HG02885 (cell line): ENCODE measurements at regions not wholly inside any gene's neighbourhood (a gene's known extent, or its start where the extent isn't known, plus 50 kb on each side); places are given as distances from the start of the nearest gene placed in this dataset.

ENCODE experiments used
- ATAC-seq: cut with Tn5 transposase; IDR thresholded peaks from one replicate; pipeline ENCODE4 v1.9.1; 2021; ENCODE audit warnings: mild to moderate bottlenecking; ENCODE audit not compliant: unreplicated experiment, poor library complexity

DNA sequence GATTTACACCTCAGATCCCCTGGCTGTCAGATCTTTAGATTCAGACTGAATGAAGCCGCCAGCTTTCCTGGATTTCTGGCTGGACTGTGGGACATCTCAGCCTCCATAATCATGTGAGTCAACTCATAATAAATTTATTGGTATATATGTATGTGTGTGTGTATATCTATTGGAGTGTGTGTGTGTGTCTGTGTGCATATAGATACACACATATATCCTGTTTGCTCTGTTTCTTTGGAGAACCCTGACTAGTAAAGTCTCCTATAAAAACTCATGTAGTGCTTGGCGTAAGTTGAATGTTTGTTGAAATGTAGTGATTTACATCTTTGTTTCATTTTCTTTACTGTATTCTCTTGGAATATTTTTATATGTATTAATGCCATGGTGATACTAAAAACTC lies 499.5 kb upstream of the KLF12 start:
- no peak for ATAC-seq

DNA sequence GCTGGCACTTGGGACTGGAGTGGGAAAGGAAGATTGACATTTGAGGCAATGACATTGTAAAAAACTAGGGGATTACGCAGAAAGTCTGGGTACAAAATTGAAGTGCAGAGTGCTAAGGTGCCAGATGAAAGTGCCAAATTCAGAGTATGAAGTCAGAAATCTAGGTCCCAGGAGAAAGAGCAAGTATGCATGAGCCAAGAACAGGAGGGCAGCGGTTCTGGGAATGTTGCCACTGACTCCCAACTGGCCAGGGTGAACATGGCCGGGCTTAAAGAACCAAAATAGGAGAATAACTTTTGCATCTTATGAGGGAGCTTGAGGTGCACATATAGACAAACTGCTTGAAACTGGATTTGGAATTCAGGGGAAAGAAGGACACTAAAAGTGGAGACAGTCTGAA lies 495.8 kb upstream of the KLF12 start:
- no peak for ATAC-seq

DNA sequence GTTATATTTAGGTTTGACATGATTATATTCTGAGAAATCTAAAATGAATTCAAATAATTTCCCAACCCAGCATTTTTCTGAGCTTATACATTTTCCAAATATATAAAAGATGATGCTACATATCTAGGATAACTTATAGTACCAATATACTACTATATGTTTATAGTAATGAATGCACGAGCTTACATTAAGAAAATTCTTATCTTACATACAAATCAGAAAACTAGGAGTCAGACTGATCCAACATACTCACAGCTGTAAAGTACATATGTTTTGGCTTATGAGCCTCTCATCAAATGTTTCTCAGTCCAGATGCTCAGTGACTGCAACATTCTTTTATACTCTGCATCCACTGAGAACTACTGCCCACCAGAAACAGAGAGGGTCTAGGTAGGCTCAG lies 491.3 kb upstream of the KLF12 start:
- no peak for ATAC-seq

DNA sequence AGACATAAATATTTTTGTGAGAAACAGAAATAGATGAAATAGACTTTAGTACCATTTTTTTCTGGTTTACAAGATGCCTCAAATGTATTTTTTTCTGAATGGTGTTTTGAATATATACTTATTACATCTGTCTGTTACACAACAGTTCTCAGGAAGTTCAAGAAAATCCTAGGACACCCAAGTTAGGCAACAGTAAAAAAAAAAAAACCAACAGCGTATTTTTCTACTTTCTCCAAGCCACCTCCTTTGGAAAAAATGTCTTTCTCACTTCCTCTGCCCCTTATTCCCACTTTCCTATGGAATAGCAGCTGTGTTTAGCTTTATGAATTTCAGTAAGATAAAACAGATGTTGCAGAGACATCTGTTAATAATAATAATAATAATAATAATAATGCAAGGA lies 489.6 kb upstream of the KLF12 start:
- ATAC-seq = no peak

DNA sequence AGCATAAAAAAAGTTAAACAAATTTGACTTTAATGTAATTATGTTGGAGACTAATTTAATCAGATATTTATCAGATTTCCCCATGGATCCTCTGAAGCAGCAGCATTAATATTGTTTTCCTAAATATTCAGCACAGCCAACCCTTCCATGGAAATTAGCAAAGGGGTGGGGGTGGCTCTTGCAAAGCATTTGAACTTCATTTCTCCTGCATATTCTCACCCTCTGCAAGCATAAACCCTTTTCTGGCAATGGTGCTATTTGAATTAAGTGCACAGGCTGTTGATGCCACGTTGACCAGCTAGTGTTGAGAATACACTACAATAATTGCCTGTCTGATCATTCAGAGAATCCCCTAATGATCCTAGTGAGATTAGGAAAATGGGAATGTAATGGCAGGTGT lies 488.1 kb upstream of the KLF12 start:
- ATAC-seq = no peak

DNA sequence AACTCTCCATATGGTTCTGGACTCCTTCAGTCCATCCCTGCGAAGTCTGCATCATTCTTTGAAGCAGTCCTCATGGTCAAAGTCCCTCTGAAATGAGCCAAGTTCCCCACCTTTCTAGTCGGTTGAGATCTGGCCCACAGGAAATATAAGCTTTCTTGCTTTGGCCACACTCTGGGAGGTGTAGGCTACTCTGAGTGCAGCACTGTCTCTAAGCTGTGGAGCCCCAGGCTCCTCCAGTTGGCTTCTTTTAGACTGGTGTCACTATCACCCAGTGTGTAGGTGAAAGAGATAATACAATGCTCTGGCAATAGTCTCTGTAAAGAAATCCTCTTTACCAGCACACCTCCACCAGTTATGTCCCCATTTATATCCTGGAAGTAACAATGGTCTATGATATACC lies 486.5 kb upstream of the KLF12 start:
- ATAC-seq = no peak

DNA sequence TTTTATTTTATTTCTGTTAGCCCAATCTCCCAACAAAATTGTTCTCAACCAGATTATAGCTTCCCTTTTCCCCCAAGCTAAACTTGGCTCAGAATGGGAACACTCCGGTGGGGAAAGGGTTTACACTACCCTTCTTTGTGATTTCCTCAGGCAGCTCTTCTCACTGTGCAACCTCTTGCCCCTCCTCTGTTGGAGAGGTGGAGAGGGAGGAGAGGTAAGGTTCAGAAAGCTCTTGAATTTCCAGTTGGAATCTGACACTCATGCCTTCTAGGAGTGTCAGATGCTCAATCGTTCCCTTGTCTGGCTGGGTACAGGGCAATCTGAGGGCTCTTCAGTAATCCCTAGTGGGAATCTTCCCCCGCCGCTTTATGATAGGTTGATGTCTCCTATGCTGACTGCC lies 486.1 kb upstream of the KLF12 start:
- no peak for ATAC-seq

DNA sequence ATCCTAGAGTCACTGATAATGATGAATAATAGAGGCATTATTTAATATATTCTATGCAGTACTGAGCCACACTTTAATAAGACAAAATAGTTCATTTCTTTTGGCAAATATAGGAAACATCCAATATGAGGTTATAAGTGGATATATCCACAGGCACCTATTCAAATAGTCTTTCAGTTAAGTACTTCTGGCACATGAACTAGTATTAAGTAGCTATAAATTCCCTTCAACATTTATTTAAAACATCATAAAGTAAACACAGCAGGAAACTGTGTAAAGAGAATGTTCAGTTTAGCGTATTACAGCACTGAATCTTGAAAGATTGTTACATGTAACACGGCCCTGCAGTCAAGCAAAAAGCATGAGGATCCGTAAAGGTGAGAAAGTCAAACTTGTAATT lies 463.3 kb upstream of the KLF12 start:
- no peak for ATAC-seq

DNA sequence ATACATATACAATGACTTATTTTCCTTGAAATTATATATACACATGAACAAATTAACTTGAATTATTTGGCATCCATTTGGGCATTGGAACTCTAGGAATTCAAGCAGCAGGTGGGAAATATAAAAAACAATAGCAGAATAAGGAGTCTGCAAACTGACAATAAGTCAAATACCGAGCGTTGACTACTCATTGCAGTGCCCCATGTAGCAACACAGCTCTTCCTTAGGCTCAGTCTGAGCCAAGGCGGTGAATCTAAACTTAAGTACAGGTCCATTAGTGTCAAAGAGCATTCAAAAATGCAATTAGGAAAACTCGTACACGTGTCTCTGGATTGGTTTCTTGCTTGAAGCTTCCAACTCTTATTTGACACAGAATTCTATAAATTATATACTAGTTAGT lies 462.5 kb upstream of the KLF12 start:
- no peak for ATAC-seq

DNA sequence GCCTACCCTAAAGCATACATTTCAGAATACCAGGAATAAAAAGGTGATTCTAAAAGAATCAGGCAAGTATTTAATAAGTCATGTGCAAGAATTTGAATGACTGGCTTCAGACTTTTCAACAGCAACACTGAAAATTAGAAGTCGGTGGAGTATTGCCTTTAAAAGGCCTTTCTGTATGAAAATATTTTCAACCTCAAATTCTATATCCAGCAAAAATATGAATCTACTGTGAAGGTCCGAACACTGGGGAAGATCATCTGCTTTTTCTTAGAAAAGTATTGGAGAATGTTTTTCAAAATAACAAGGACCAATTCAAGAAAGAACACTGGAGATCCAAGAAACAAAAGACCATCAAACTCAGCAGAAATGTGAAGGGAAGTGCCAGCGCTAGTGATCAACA lies 459.5 kb upstream of the KLF12 start:
- no peak for ATAC-seq

DNA sequence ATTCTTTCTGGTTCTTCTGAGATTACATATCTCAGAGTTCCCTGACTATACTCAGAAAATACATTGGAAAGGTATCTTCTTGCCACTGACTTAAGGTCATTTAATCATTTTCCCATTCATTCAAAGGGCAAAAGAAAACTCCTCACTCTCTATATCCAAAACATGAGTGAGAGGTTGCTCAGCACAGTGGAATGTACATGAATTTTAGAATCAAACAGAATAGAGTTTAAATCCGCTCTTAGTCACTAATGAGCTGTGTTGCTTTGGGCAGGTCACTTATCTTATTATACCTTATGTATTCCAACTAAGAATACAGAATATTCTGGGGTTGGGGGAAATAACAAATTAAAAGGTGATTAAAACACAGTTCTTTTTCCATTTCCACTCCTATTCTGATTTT lies 452.6 kb upstream of the KLF12 start:
- no peak for ATAC-seq

DNA sequence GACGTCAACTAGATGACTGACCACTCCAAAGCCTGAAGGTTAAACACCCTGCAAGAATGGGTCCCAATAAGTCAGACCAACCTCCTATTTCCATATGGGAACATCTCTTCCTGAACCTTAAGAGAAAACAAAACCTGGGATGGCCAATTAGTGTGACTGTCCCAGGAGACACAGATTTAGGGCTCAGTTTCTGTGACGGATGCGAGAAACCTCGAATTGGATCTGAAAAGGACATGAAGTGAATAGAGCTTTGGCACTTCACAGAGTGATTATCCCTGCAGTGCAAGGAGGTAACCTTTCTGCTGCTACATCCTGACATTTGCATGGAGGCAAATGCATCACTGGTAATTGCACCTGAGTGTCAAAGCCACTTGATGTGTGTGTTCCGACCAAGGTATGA lies 442.2 kb upstream of the KLF12 start:
- no peak for ATAC-seq

DNA sequence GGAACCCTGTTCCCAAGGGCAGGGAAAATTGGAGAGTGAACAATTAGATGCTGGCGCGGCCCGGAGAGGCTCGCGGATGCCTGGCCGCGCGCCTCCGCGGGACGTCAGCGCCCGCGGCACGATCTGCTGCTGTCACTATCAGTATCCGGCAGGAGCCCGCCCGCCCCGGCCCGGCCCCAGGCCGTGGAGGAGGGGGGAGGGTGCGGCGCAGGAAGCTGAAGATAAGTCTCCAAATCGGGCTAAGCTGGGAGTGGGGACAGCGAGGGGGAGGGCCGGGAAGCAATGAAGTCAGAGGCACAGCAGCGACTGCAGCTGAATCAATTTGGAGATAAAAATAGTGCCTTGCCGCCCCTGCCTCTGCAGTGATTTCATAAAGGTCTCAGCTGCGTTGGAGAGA lies 441.5 kb upstream of the KLF12 start:
- ATAC-seq = peak; percentile 73

DNA sequence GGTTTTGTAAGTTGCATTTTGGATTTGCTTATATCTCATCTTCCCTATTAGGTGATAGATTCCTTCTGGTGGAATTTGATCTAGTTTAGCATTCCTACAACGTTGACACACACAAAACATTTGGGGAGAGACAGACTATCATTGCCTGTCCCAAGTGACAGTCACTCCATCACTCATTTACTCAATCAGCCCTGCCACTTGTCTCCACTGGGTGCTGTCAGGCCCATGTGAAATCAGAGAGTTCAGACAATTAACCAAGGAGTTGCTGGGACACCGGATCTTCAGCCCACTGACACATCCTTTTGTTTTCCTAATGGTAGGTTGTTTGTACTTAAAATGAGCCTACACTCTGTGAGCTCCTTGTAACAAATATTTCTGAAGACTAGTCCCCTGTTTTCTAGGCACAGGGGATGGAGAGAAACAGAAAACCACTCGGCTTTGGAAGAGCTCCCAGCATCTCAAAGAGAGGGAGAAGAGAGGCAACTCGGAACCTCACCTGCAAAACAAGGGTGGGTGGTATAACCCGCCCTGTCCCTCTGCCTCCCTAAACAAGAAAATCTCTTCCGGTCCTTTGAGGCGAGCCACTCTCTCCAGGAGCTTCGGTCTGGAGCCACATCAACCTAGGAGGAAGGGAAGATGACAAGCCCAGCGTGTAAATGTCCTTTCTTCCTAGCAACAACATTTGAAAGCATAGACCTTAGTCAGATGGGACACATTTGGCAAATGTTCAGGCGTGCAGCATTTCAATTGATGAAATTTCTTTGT lies 440.9 kb upstream of the KLF12 start:
- ATAC-seq = peak; percentile 31

DNA sequence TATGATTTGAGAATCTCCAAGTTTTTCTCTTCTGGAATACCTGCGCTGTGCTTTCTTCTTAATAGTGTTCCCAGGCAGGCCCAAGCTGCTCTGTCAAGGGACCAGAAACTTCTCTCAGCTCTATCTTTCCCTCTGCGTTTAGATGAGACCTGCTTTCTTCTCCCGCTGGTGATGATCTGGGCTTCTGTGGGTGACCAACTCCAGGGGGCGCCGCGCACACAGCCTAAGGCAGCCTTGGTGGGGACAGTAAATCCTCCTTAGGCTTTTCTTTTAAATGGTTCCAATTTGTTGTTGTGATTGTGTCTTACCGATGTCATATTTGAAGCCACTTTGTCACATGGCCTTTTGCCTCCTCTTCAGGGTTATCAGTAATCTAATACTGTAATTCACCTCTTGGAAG lies 439.4 kb upstream of the KLF12 start:
- ATAC-seq = no peak

DNA sequence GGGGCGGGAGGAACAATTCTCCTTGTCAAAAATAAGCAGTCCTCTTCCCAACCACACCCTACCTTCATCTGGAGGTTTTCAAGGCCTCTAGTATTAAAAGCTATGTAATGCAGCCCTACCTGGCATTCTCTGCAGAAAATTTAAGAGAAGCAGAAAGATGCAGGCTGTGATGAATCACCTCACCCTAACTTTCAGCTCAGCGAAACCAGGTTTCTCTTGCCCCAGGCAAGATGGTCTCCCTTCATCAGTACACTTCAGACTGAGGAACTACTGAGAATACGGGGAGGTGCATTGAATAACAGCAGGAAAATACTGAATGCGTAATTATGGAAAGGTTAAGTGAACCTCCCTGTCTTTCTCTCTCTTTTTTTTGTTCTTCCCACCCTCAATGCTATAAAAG lies 437.6 kb upstream of the KLF12 start:
- no peak for ATAC-seq

DNA sequence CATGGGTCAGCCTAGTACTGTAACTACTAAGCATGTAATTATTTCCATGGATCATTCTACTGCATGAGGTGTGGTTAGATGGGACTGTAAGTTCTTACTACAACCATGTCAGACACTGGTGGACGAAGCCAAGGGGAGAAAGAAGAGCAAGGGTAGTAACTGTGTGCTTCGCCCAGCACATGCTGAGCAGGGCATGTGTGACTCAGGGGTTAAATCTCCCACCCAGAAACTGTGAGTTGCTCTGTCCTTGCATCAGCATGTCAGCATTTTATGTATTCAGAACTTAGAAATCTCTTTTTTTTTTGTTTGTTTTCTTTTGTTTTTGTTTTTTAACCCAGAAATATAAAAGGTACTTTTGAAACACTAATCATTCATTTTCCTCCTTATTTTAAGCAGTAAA lies 436.6 kb upstream of the KLF12 start:
- no peak for ATAC-seq

DNA sequence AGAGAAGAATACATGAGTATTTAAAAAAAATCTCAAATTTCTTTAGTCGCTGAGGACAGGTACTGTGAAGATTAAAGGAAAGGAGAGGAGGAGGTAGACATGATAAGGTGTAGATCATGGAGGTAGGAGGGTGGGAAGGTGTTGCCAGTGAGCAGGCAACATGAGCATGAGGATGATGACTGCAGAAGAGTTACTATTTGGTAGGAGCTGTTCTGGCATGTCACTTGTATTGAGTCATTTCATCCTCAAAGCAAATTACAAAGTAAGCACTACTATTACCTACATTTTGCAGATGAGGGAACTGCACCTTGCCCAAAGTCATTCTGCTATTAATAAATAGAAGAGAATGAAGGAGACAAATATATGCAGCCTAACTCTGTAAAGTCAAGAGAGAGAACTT lies 435.8 kb upstream of the KLF12 start:
- ATAC-seq = no peak

DNA sequence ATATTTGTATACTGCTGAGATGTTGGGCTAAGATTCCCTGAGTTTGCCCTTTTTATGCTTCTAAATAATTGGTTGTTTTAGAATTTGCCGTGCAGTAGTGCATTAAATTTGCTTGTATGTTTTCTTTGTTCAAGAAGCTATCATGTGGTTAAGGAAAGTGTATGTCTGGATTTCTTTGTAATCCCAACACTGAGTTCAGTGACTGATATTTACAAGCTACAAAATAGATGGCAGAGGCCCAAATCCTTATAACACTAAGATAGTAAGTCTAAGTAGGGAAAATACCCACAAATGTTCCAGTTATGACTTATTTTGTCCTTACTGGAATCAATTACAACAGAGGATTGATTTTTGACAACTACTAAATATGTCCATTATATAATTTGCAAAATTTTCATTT lies 435.0 kb upstream of the KLF12 start:
- ATAC-seq = no peak

DNA sequence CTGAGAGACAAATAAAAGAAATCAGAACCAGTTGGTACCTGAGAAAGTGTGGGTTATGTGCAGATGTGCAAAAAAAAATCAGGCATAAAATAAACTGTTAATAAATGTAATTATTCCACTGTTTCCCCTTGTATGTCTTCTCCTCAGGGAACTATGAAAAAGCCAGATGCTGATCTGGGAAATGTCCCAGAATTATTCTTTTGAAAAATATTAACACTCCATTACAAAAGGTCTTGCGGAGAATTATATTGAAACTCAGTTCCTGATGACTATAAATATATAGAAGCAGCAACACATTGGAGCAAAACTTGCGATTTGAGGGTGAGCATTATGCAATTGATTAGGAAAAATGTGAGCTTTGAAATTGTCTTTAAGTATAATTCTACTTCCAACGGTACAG lies 433.3 kb upstream of the KLF12 start:
- no peak for ATAC-seq

DNA sequence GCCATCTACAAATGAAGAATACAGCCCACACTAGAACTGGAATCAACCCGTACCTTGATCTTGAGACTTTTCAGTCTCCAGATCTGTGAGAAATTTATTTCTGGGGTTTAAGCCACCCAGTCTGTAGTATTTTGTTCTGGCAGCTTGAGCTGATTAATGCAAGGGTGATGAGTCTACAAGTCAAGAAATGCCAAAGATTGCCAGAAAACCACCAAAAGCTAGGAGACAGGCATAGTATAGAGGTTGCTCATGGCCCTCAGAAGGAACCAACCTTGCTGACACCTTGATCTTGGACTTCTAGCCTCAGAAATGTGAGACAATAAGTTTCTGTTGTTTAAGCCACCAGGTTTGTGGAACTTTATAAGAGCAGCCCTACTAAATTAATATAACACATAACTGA lies 428.2 kb upstream of the KLF12 start:
- no peak for ATAC-seq

DNA sequence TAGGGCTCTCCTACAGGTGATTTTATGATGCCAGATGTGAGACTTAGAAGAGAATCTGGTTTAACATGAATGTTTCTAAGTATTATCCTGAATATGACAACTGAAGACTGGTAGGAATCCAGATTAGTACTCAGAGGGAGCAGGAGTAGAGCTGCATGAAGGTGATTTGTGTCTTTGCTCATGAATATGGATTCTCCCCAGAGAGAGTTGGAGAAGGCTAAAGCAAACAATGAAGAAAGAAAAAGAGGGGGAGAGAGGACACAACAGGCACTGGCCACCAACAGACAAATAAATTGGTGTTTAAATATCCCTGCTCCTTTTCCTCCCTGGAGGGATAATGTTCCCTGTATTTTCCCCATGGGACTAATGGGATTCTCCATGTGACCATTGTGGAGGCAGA lies 427.0 kb upstream of the KLF12 start:
- ATAC-seq = no peak

DNA sequence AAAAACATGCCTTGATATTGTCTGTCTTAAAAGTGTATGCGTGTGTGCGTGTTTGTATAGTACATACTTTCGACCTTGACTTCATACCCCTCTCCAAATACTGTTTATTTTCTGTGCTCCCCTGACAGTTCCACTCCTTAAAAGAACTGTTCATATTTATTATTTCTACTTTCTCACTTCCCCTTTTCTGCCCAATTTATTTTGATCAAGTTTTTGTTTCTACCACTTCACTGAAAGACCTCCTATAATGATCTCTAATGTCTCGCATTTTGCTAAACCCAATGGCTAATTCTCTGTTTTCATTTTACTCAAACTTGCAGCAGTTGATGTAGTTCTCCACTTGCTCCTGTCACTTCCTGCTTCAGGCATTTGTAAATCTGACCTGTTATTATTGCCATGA lies 426.1 kb upstream of the KLF12 start:
- ATAC-seq = peak; percentile 71
